ENCODE measurements at regions not wholly inside any gene's neighbourhood (a gene's known extent, or its start where the extent isn't known, plus 50 kb on each side); places are given as distances from the start of the nearest gene placed in this dataset.
"Not testable (repeated sequence)": the region's sequence is repeated elsewhere in the genome, so short reads cannot be mapped to it uniquely, and the experiment has no call there.

DNA sequence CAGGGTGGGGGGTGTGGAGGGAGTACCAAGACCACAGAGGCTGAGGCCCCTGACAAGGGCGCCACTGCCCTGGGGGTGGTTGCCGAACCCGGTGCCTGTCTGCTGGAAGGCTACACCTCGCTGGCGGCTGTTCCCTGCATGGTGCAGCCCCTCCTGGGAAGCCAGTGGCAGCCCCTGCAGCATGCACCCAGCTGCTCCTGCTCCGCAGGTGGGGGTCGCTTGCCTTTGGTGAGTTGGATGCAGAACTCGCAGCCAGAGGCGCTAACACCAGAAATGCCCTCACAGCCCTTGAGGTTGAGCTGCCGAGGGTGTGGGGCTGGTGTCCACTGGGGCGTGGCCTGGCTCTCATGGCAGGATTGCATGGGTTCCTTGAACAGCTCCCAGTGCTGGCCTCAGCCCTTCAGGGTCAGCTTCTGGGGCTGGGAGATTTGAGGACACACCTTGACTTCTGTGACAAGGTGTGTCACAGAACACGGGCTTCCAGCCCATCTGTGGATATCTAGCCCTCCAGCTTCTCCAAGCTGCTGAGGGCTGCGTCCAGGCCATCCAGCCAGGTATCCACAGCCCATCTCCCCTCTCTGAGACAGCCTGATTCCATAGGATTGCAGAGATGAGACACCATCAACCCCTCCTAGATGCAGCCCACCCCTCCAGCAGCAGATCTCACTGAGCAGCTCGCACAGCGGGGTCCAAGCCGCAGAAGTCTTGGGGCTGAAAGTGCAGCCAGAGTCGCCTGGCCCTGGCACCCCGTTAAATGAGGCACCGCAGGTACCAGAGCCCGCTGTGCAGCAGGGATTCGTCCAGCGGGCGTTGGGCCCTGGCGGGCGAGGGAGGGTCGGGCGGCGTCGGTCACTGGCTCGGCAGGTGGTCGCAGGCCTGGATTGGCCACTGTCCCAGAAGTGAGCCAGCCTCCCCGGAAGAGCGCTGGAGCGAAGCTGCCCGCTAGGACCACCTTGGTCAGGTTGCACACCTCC is 586.3 kb downstream of the KCNJ18 start:
- no peak overlapping the region for H3K4me3 Mint-ChIP-seq
- ChIA-PET POLR2A (no interaction called here), CTCF (no interaction called here)
- H3K36me3 Mint-ChIP-seq (ENCODE audit: low read depth): no peaks in the 10 kb centered on the region
- H3K27ac Mint-ChIP-seq: no peak overlapping the region
- no peak for DNase-seq
- H3K9me3 Mint-ChIP-seq: peaks cover 13% of the 10 kb centered on the region
- no peaks in the 10 kb centered on the region for H3K27me3 Mint-ChIP-seq
- H3K4me1 Mint-ChIP-seq: no peaks in the 10 kb centered on the region

DNA sequence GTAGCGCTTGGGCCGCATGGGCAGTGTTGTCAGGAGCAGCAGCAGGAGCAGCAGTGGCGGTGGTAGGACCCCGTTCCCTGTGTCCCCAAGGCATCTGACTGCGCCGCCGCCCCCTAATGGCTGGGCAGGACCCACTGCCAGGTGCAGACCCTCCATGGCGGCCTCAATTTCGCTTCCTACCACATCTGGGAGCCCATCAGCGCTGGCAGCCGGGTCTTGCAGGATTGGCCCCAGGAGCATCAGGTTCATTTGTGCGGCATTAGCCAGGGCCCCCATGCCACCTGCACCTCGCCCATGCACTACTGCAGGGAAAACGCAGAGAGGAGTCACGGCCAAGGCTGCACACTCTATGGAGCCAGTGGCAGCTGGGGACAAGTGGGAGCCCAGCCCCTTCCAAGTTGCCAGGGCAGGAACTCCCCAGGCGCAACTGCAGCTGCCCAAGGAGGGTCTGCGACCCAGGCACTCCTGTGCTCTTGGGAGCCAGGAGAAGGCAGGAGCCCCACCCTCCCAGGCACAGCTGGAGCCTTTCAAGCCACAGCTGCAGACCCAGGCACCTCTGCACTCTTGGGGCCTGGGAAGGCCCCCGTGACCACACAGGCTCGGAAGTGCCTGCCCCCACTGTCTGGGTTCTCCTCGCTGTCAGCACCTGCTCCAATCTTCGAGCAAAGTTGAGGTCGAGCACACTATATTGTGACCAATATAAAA is 594.2 kb downstream of the KCNJ18 start:
- Mint-ChIP-seq H3K27me3 (no peaks in the 10 kb centered on the region), H3K27ac (no peak overlapping the region), H3K9me3 (peaks cover 8% of the 10 kb centered on the region), H3K4me3 (no peak overlapping the region), H3K36me3 (ENCODE audit: low read depth) (no peaks in the 10 kb centered on the region), H3K4me1 (no peaks in the 10 kb centered on the region)
- ChIA-PET POLR2A (no interaction called here), CTCF (no interaction called here)
- no peak for DNase-seq

DNA sequence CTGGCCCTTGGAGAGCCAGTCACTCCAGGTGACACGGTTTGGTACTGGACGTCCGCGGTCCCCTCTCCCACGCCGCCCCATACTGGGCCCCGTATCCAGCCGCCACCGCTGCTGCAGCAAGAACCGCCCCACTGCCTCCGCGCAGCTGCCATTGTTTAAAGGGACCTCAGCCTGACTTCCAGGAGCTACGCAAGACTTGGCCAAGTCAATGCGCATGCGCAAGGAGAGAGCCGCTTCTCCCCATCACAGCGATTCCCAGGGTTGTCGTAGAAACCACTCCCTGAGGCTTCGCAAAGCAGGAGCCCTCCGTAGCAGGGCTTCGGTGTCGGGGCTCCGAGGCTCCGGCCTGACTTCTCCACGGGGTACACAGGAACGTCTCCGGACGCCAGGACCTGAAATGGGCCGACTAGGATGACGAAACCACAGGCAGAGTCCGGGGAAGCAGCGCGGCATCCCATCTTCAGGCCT is 606.2 kb downstream of the KCNJ18 start:
- CTCF ChIA-PET; H3K27ac Mint-ChIP-seq; H3K4me1 Mint-ChIP-seq; H3K27me3 Mint-ChIP-seq; H3K36me3 Mint-ChIP-seq (ENCODE audit: low read depth); POLR2A ChIA-PET; H3K4me3 Mint-ChIP-seq; DNase-seq: not testable (repeated sequence)
- H3K9me3 Mint-ChIP-seq: peaks cover 24% of the 10 kb centered on the region

DNA sequence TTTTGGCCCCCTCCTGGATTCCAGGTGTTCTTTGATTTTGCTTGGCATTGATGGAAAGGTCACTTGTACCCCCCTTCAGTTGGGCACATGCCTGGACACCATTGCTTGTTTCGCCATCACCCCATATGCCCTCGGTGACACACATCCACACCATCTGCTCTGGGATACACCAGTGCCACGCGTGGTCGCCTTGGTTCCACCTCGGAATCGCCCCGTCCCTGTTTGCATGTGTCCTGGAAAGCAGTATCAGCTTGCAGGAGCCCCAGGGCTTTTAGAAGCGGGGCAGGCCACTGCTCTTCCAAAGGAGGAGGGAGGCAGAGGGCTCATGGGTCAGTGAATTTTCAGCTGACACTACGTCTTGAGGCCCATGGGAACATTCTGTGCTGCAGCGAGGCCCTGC is 607.9 kb downstream of the KCNJ18 start:
- H3K9me3 Mint-ChIP-seq: peaks cover 34% of the 10 kb centered on the region
- ChIA-PET CTCF (no interaction called here), POLR2A (no interaction called here)
- H3K27ac Mint-ChIP-seq: no peak overlapping the region
- H3K4me3 Mint-ChIP-seq: no peak overlapping the region
- H3K4me1 Mint-ChIP-seq: no peaks in the 10 kb centered on the region
- peaks cover 2% of the 10 kb centered on the region for H3K36me3 Mint-ChIP-seq (ENCODE audit: low read depth)
- no peaks in the 10 kb centered on the region for H3K27me3 Mint-ChIP-seq
- no peak for DNase-seq

DNA sequence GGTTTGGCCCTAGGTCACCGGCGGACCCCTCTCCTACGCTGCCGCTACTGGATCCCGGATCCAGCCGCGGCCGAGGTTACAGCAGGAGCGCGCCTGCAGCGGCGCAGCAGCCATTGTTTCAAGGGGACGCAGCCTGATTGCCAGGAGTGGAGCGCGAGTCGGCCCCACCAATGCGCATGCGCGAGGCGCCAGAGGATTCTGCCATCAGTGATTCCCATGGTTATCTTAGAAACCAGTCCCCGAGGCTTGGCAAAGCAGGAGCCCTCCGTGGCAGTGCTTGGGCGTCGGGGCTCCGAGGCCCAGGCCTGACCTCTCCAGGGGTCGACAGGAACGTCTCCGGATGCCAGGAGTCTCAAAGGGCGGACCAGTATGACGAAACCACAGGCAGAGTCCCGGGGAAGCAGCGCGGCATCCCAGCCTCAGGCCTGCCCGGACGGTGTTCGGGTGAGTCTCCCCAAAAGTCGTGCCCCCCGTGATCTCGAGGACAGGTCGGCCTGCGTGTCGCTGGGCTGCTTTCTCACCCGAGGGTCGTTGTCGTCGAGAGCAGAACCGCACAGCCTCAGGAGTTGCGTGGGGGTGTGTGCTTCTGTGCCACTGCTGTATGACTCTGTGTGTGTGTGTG is 608.5 kb downstream of the KCNJ18 start:
- peaks cover 5% of the 10 kb centered on the region for H3K36me3 Mint-ChIP-seq (ENCODE audit: low read depth)
- no peak for DNase-seq
- H3K4me1 Mint-ChIP-seq: no peaks in the 10 kb centered on the region
- no peaks in the 10 kb centered on the region for H3K27me3 Mint-ChIP-seq
- H3K27ac Mint-ChIP-seq: no peak overlapping the region
- H3K9me3 Mint-ChIP-seq: peaks cover 38% of the 10 kb centered on the region
- ChIA-PET CTCF (no interaction called here), POLR2A (no interaction called here)
- no peak overlapping the region for H3K4me3 Mint-ChIP-seq

DNA sequence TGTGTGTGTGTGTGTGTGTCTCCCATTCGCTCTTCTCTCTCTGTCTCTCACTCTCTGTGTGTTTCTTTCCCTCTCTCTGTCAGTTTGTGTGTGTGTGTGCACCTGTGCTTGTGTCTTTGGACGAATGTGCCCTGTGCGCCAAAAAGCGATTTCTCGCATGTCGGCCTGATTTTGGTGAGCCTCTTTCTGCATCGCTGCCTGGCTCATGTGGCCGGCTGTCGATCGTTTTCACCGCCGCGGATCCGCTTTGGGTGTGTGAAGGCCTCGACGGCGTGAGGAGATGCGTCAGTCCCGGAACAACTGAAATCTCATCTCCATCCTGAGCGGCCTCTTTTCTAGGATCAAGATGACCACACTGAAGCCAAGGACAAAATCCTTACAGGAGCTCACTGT is 609.0 kb downstream of the KCNJ18 start:
- Mint-ChIP-seq H3K4me1 (no peaks in the 10 kb centered on the region), H3K36me3 (ENCODE audit: low read depth) (peaks cover 5% of the 10 kb centered on the region), H3K9me3 (peaks cover 39% of the 10 kb centered on the region), H3K4me3 (no peak overlapping the region), H3K27me3 (no peaks in the 10 kb centered on the region), H3K27ac (no peak overlapping the region)
- no peak for DNase-seq
- ChIA-PET POLR2A (no interaction called here), CTCF (no interaction called here)

DNA sequence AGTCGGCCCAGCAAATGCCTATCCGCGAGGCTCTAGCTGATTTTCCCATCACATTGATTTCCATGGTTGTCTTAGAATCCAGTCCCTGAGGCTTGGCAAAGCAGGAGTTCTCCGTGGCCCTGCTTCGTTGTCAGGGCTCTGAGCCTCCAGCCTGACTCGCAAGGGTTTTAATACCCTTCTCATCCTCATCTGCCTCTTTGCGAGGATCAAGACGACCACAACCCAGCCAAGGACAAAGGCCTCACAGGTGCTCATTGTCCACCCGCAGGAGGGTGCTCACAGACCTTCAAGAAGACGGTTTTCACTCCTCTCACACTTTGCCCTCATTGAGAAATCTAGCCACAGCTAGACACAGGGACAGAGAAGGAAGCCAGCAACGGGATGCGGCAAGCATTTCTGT is 610.8 kb downstream of the KCNJ18 start:
- Mint-ChIP-seq H3K4me3 (no peak overlapping the region), H3K27me3 (no peaks in the 10 kb centered on the region), H3K4me1 (no peaks in the 10 kb centered on the region), H3K36me3 (ENCODE audit: low read depth) (peaks cover 5% of the 10 kb centered on the region), H3K27ac (no peak overlapping the region), H3K9me3 (peaks cover 40% of the 10 kb centered on the region)
- DNase-seq: no peak
- ChIA-PET POLR2A (no interaction called here), CTCF (no interaction called here)

DNA sequence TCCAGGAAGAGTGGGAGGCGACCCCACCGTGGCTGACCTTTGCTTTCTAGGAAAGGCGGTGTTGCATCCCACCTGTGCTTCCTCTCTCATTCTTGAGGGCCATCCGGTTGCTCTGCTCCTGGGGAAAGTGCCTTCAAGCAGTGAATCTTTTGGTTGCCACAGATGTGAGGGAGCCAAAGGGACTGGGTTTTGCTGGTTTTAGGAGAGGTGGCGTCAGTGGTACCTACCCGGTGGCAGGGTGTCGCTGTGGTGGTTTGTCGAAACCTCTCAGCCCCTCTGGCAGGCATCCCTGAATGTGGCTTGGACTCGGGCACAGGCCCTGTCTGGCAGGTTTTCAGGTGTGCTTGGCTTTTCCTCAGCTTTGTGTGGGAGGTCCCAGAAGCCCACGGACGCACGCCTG is 611.5 kb downstream of the KCNJ18 start:
- H3K4me3 Mint-ChIP-seq: no peak overlapping the region
- no peaks in the 10 kb centered on the region for H3K4me1 Mint-ChIP-seq
- H3K9me3 Mint-ChIP-seq: peaks cover 40% of the 10 kb centered on the region
- ChIA-PET POLR2A (no interaction called here), CTCF (no interaction called here)
- no peaks in the 10 kb centered on the region for H3K27me3 Mint-ChIP-seq
- peaks cover 5% of the 10 kb centered on the region for H3K36me3 Mint-ChIP-seq (ENCODE audit: low read depth)
- no peak for DNase-seq
- no peak overlapping the region for H3K27ac Mint-ChIP-seq

DNA sequence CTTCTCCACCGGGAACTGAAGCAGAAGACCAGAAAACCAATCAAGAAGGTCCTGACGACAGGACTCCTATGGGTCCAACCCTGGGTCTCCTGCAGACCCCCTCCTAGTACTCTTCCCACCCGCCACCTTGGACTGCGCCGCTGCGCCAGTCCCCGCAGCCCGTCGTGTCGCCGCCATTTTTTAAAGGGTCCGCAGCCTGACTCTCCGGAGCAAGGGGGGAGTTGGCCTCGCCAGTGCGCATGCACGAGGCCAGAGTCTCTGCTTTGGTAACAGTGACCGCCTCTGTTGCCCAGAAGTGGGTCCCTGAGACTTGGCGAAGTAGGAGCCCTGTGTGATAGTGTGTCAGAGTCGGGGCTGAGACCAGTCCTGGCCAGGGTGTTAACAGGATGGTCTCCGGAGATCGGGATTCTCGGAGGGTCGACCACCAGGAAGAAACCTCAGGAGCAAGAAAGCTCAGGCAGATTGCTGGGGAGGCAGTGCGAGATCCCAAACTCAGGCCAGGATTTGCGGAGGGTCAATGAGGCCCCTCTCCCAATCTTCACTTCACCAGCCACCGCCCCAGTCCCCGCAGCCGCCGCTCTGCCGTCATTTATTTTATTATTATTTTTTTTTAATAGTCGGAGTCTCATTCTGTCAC is 612.5 kb downstream of the KCNJ18 start:
- Mint-ChIP-seq H3K27me3 (no peaks in the 10 kb centered on the region), H3K9me3 (peaks cover 35% of the 10 kb centered on the region), H3K4me3 (no peak overlapping the region), H3K4me1 (no peaks in the 10 kb centered on the region), H3K27ac (no peak overlapping the region), H3K36me3 (ENCODE audit: low read depth) (peaks cover 3% of the 10 kb centered on the region)
- POLR2A ChIA-PET: no interaction called here
- CTCF ChIA-PET: no interaction called here
- no peak for DNase-seq

DNA sequence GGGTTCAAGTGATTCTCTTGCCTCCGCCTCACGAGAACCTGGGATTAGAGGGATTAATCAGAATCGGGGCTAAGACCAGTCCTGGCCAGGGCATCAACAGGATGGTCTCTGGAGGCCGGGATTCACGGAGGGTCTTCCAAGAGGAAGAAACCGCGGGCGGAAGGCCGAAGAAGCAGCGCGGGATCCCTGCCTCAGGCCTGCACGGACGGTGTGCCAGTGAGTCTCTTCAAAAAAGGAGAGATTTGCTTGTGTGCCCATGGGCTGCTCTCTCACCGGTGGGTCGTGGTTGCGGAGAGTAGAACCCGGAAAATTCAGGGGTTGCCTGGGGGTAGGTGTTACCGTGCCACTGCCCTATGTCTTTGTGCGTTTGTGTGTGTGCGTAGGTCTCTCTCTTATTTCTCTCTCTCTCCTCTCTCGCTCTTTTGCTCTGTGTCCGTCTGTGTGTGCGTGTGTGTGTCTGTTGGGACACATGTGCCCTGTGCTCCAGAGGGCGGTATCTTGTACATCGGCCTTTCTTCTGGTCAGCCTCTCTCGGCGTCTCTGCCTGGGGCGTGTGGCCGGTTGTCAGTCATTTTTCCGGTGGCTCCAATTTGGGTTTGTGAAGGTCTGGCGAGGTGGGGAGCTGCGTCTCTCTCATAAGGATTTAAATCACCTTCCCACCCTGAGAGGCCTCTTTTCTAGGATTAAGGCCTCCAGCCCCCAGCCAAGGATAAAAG is 613.2 kb downstream of the KCNJ18 start:
- peaks cover 37% of the 10 kb centered on the region for H3K9me3 Mint-ChIP-seq
- H3K27ac Mint-ChIP-seq: no peak overlapping the region
- ChIA-PET CTCF (no interaction called here), POLR2A (no interaction called here)
- no peak overlapping the region for H3K4me3 Mint-ChIP-seq
- DNase-seq: no peak
- no peaks in the 10 kb centered on the region for H3K27me3 Mint-ChIP-seq
- H3K36me3 Mint-ChIP-seq (ENCODE audit: low read depth): peaks cover 3% of the 10 kb centered on the region
- H3K4me1 Mint-ChIP-seq: no peaks in the 10 kb centered on the region

DNA sequence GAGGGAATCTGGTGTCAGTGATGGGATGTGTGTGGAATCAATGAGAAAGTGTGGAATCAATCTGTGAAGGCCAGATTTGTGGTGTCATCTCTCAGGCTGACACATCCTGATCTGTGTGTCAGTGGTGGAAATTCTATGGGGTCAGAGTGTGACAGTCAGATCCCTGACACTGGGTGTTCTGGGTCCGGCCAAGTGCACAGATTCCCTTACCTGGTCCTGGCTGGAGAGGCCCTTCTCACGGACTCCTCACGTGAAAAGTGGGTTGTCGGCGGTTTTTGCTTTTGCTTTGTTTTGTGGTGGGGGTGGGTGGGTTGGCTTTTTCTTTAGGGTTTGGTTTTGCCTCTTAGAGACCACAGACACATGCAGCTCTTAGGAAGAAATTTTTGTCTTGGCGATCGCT is 618.0 kb downstream of the KCNJ18 start:
- H3K27me3 Mint-ChIP-seq; H3K27ac Mint-ChIP-seq; CTCF ChIA-PET; H3K36me3 Mint-ChIP-seq (ENCODE audit: low read depth); DNase-seq; H3K4me1 Mint-ChIP-seq; POLR2A ChIA-PET; H3K4me3 Mint-ChIP-seq: not testable (repeated sequence)
- peaks cover 24% of the 10 kb centered on the region for H3K9me3 Mint-ChIP-seq

DNA sequence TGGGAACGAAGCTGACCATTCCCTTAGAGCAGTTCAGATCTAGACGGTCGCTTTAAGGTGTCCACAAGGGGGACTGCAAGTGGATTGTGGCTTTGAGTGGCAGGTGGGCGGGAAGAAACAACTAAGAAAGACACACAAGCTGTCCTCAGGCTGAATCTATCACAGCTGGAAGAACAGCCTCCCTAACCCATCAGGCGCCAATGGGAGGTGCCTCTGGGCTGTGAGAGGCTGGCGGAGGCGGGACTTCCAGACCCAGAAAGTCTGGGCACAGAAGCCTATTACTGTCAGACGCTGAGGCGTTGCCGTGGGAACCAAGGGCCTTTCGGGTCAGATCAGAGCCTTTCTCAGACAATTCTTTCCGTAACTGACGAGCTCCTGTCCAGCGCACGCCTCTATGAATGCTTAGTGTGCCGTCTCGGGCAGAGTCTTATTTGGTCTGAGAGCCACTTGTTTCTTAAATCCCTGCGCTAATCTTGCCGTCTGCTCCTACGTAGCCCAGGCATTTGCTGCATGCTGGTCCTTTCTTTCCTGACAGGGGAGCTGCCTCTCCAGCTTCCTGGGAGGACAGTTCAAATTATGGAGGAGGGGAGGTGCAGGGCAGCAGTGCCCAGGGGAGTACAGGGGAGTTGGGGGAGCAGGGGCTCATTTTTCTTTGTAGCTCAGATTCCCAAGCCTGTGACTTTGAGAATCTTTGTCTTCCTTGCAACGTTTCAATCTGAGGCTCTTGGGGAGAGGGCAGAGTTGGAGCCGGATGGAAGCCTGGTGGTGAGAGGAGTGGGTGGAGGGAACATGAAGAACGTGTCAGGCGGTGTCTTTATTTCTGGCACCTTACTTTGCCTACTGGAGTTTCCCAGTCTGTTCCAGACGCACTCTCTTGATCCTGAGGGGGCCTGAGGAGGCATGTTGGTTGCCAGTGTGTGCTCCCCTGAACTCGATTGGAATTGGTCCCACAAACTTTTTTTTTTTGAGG is 618.7 kb downstream of the KCNJ18 start:
- no peak overlapping the region for H3K27ac Mint-ChIP-seq
- H3K36me3 Mint-ChIP-seq (ENCODE audit: low read depth): no peaks in the 10 kb centered on the region
- no peak overlapping the region for H3K4me3 Mint-ChIP-seq
- DNase-seq: no peak
- peaks cover 19% of the 10 kb centered on the region for H3K9me3 Mint-ChIP-seq
- ChIA-PET CTCF (no interaction called here), POLR2A (no interaction called here)
- no peaks in the 10 kb centered on the region for H3K4me1 Mint-ChIP-seq
- H3K27me3 Mint-ChIP-seq: no peaks in the 10 kb centered on the region

Measured in activated CD4-positive, alpha-beta memory T cell treated with anti-CD3 and anti-CD28 coated beads, Interleukin-2, amount 10 ng/mL, durations not matched to agents 7 days and 5 days (primary cell).